BJ (cell line): ENCODE measurements at regions not wholly inside any gene's neighbourhood (a gene's known extent, or its start where the extent isn't known, plus 50 kb on each side); places are given as distances from the start of the nearest gene placed in this dataset.

Source experiments
- CTCF ChIA-PET: fragments of 350-600 bp; formaldehyde crosslinking; extraction: SDS; loops from one replicate; lab custom pipeline; 2021; ENCODE audit warnings: antibody characterized with exemption, inconsistent platforms; lab: Yijun Ruan, JAX
- POLR2A ChIA-PET: fragments of 300-600 bp; sonication (Branson Sonifier 250); formaldehyde crosslinking; extraction: SDS; loops from one replicate; lab custom pipeline; 2021; ENCODE audit warnings: antibody characterized with exemption; lab: Charles Lee
- DNase-seq: peaks from one replicate; pipeline ENCODE4 v3.0.0-alpha.2; 2011; ENCODE audit warnings: low read depth
- H3K27me3 ChIP-seq: 2 replicates; pipeline ENCODE4 v1.6.0; 2011; ENCODE audit warnings: low read length; ENCODE audit not compliant: control insufficient read depth, insufficient read depth
- H3K36me3 ChIP-seq: 2 replicates; pipeline ENCODE4 v1.5.1; 2011; ENCODE audit warnings: low read length; ENCODE audit not compliant: control insufficient read depth, insufficient read depth
- H3K4me3 ChIP-seq: 2 replicates; pipeline ENCODE4 v1.5.1; 2011; ENCODE audit warnings: low read depth, mild to moderate bottlenecking, control low read depth, low read length
- CTCF ChIP-seq: IDR thresholded peaks from 2 replicates; pipeline ENCODE4 v1.5.1; 2011; ENCODE audit warnings: low read depth, mild to moderate bottlenecking, control low read depth, inconsistent platforms, low read length, moderate library complexity; ENCODE audit not compliant: insufficient read depth

- H3K4me3 ChIP-seq = no peak overlapping the region
- H3K36me3 ChIP-seq = no peaks in the 10 kb centered on the region
- no peaks in the 10 kb centered on the region; the same call in 1 of the 2 replicates for H3K27me3 ChIP-seq
- ChIA-PET CTCF (no interaction called here), POLR2A (no interaction called here)
- DNase-seq = no peak
- TF ChIP-seq CTCF = no peak
These were observed 166.2 kb downstream of the HSD17B3 start for GRCh38 chr9:96135753-96136290.

GRCh38 chr9:96135076-96135752 is 166.8 kb downstream of the HSD17B3 start:
- POLR2A ChIA-PET = no interaction called here
- no peak for DNase-seq
- TF ChIP-seq CTCF = no peak
- no peak overlapping the region for H3K4me3 ChIP-seq
- no peaks in the 10 kb centered on the region for H3K36me3 ChIP-seq
- CTCF ChIA-PET = interaction anchor here (0.7 kb wide), 1 partner anchor 97 kb away, joined by 3 read pairs; no protein-coding TSS in a partner anchor
- H3K27me3 ChIP-seq = no peaks in the 10 kb centered on the region; the same call in 1 of the 2 replicates

DNA sequence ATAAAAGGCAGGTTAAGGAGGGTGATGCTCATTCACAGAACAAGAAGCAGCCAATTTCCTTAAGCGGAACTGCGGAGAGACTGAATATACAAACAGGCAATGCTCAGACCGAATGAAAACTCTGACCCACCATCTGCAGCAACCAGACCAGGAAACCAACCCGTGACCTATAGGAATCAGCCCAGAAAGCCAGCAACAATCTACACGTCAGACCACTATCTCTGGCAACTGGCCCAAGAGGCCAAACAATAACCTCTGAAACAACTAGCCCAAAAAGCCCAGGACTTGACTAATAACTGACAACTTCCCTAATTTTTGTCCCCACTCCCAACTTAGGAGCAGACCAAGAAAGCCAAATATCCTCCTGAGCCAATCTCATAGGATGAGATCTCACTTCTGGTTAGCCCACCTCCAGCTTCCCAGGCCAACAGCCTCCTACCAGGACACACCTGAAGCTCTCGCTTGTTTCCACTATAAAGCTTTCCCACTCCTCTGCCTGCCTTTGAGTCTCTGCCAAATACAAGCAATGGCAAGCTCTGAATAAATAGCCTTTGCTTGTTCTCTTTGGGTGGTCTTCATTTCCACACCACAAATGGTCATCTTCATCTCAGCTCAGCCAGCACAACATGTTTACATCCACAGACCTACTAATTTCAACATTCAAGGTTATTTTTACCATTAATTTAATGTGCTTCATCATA is 168.5 kb downstream of the HSD17B3 start:
- H3K27me3 ChIP-seq = no peaks in the 10 kb centered on the region; the same call in 1 of the 2 replicates
- DNase-seq = no peak
- no peak for TF ChIP-seq CTCF
- CTCF ChIA-PET = no interaction called here
- no peak overlapping the region for H3K4me3 ChIP-seq
- no peaks in the 10 kb centered on the region for H3K36me3 ChIP-seq
- POLR2A ChIA-PET = no interaction called here

DNA sequence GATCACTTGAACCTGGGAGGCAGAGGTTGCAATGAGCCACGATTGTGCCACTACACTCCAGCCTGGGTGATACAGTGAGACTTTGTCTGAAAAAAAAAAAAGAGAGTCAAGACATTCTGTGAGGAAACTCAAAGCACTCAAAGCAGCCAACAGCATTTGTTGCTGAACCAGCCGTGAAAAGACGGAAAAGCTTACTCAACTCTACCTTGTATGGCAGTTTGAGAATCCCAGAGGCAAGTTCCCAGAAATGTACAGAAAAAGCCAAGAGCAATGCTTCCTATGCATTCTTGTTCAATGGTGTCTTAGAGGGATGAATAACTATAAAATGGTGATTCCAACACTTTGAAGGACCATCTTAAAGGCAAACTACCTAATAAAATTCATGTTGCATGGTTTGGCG is 170.2 kb downstream of the HSD17B3 start:
- POLR2A ChIA-PET = no interaction called here
- Histone ChIP-seq H3K36me3 (no peaks in the 10 kb centered on the region), H3K4me3 (no peak overlapping the region), H3K27me3 (no peaks in the 10 kb centered on the region)
- CTCF ChIA-PET = no interaction called here
- no peak for DNase-seq
- TF ChIP-seq CTCF = no peak

DNA sequence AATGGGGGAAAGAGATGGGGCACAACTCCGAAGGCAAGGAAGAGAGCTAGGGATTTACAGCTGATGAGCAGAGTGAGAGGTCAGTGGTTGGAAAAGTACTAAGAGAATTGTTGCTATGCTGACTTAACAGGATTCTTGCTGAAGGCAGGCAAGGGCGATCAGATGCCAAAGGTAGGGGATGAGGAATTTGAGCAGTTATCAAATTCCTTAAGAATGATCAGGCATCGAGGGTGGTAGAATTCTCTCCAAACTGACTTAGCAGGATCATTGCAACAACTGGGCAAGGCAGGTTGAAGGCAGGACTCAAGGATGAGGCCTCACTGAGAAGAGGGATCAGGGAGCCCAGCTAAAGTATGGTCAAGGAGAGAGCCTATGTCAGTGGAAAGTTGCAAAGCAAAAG is 171.0 kb downstream of the HSD17B3 start:
- TF ChIP-seq CTCF = no peak
- CTCF ChIA-PET = no interaction called here
- Histone ChIP-seq H3K27me3 (no peaks in the 10 kb centered on the region), H3K4me3 (no peak overlapping the region), H3K36me3 (no peaks in the 10 kb centered on the region)
- DNase-seq = no peak
- POLR2A ChIA-PET = no interaction called here
